ENCODE measurements at regions not wholly inside any gene's neighbourhood (a gene's known extent, or its start where the extent isn't known, plus 50 kb on each side); places are given as distances from the start of the nearest gene placed in this dataset.

GRCh38 chr12:46108721-46109120, 118.3 kb upstream of the SCAF11 start (continued):
- TF ChIP-seq RCOR1 (IDR thresholded peaks at IDR 0.05; ENCODE audit: insufficient replicate concordance, low read length) (no peak), SMC3 (IDR thresholded peaks at IDR 0.05; ENCODE audit: low read depth, low read length) (no peak), RFX5 (IDR thresholded peaks at IDR 0.05; ENCODE audit: low read depth, low read length) (no peak)

- Histone ChIP-seq H4K5ac (ENCODE audit: low read depth, low read length) (peak overlapping the region; percentile 4; the same call in 1 of the 2 replicates), H3K4me2 (ENCODE audit: low read depth, low read length) (no peak overlapping the region), H3K9ac (ENCODE audit: low read depth, low read length) (no peak overlapping the region), H4K8ac (ENCODE audit: low read depth in 2 of 2, low read length in 2 of 2) (no peak overlapping the region), H3K9me3 (ENCODE audit: control insufficient read depth, insufficient read depth, low read length) (0 out of 2 replicates have a peak, but pooled peaks cover 1% of the 10 kb centered on the region), H4K20me1 (ENCODE audit: insufficient read depth, low read length) (no peaks in the 10 kb centered on the region), H3K79me1 (ENCODE audit: low read depth in 1 of 2, low read length in 2 of 2) (no peaks in the 10 kb centered on the region), H2BK5ac (ENCODE audit: low read depth, low read length, poor library complexity, severe bottlenecking) (peak overlapping the region; percentile 19), H4K91ac (ENCODE audit: insufficient read depth, low read depth, low read length) (no peak overlapping the region), H2AK5ac (ENCODE audit: low read depth, low read length) (no peak overlapping the region), H2BK15ac (ENCODE audit: low read depth, low read length) (no peak overlapping the region), H3K9me1 (ENCODE audit: insufficient read depth, low read length) (no peaks in the 10 kb centered on the region), H3K36me3 (ENCODE audit: control insufficient read depth, insufficient read depth, low read length) (no peaks in the 10 kb centered on the region), H3K18ac (ENCODE audit: low read depth, low read length) (no peak overlapping the region; the same call in 1 of the 2 replicates), H3K4ac (ENCODE audit: low read depth, low read length) (no peak overlapping the region), H2AK9ac (replicated peaks; ENCODE audit: low read depth, low read length, poor library complexity) (no peak overlapping the region), H3K4me3 (ENCODE audit: insufficient read depth, low read depth, low read length) (no peak overlapping the region), H3K56ac (ENCODE audit: extremely low read depth, insufficient read depth, low read length) (no peak overlapping the region), H3K23ac (ENCODE audit: low read depth, low read length) (no peak overlapping the region), H3K27ac (ENCODE audit: insufficient read depth, low read length) (no peak overlapping the region), H2BK120ac (ENCODE audit: low read depth, low read length) (no peak overlapping the region), H3K14ac (replicated peaks; ENCODE audit: low read depth, low read length) (no peak overlapping the region), H3K27me3 (ENCODE audit: control insufficient read depth, insufficient read depth, low read length) (peaks cover 2% of the 10 kb centered on the region; the same call in 1 of the 2 replicates), H2BK20ac (ENCODE audit: low read depth, low read length) (no peak overlapping the region), H2AFZ (replicated peaks; ENCODE audit: low read length, poor library complexity) (no peak overlapping the region), H3K4me1 (ENCODE audit: control insufficient read depth, insufficient read depth, low read length) (no peaks in the 10 kb centered on the region)
- DNase-seq (no peak), ATAC-seq (ENCODE audit: low read depth) (no peak)
- ChIA-PET CTCF (no interaction called here), POLR2A (ENCODE audit: unreplicated experiment) (no interaction called here)
- intact Hi-C loops (cut with micrococcal nuclease) (no loop called here), dilution Hi-C loops (cut with HindIII; ENCODE audit: low sequenced_read_pairs, unreplicated experiment) (no loop called here), in situ Hi-C loops (cut with MboI; ENCODE audit: low sequenced_read_pairs) (no loop called here)
- WGBS, 2 experiments (ENCODE audit: extremely low coverage in 2 of 2, insufficient read length in 1 of 2) = no CpG with 5 or more reads among the region's 2 CpGs
- TF ChIP-seq ELK1 (IDR thresholded peaks at IDR 0.05; ENCODE audit: borderline replicate concordance, low read depth, low read length) (no peak), POLR2A (IDR thresholded peaks at IDR 0.05; ENCODE audit: low read depth, low read length) (no peak), RAD21 (IDR thresholded peaks at IDR 0.05; ENCODE audit: low read length) (no peak)
- BruUV-seq (replicated peaks) = no TSS peak
These were observed 117.2 kb upstream of the SCAF11 start for GRCh38 chr12:46107591-46107990.
